Stomach (tissue), 8 donors: ENCODE measurements at regions not wholly inside any gene's neighbourhood (a gene's known extent, or its start where the extent isn't known, plus 50 kb on each side); places are given as distances from the start of the nearest gene placed in this dataset.

ENCODE experiments used
- DNase-seq, 2 donors: peaks; one replicate each; pipeline versions ENCODE4 v3.0.0 to v3.0.0-alpha.2; 2013 to 2019
- H3K27ac ChIP-seq, 5 donors: fragments of 200-600 bp in 4 of 5; sonication (generic) in 4 of 5; one replicate each; pipeline ENCODE4 v1.5.1; 2013 to 2019; ENCODE audit warnings: mild to moderate bottlenecking in 1 of 5, moderate library complexity in 1 of 5
- H3K27me3 ChIP-seq, 3 donors: fragments of 200-600 bp; sonication (generic); one replicate each; pipeline ENCODE4 v1.5.1; 2017 to 2019; ENCODE audit warnings: mixed run types in 1 of 3
- H3K36me3 ChIP-seq, 4 donors: fragments of 200-600 bp; sonication (generic); 1 replicate in 3 of 4; 2 replicates in 1 of 4; pipeline ENCODE4 v1.5.1; 2016 to 2019
- H3K4me1 ChIP-seq, 4 donors: fragments of 200-600 bp; sonication (generic); one replicate each; pipeline ENCODE4 v1.5.1; 2016 to 2019
- H3K4me3 ChIP-seq, 4 donors: fragments of 200-600 bp; sonication (generic) in 3 of 4; one replicate each; pipeline ENCODE4 v1.5.1; 2016 to 2019; ENCODE audit warnings: mild to moderate bottlenecking in 1 of 4
- H3K9me3 ChIP-seq, 4 donors: fragments of 200-600 bp; sonication (generic); one replicate each; pipeline ENCODE4 v1.5.1; 2016 to 2019
- CTCF ChIP-seq, 7 experiments: fragments of 450-650 bp in 4 of 7; fragments of 200-600 bp in 3 of 7; sonication (generic) in 3 of 7; IDR thresholded peaks; one replicate each; pipeline ENCODE4 v1.5.1; 2016 to 2019; ENCODE audit warnings: antibody characterized with exemption in 7 of 7, control low read depth in 2 of 7, mild to moderate bottlenecking in 1 of 7
- EP300 ChIP-seq: sonication (generic); formaldehyde crosslinking; IDR thresholded peaks from one replicate; pipeline ENCODE4 v1.6.1; 2017; ENCODE audit warnings: antibody characterized with exemption
- POLR2A ChIP-seq, 4 donors: fragments of 450-650 bp; IDR thresholded peaks; one replicate each; pipeline ENCODE4 v1.6.1; 2016; ENCODE audit warnings: antibody characterized with exemption in 4 of 4, control low read depth in 2 of 4, mild to moderate bottlenecking in 1 of 4, moderate library complexity in 1 of 4
- POLR2AphosphoS5 ChIP-seq, 3 donors: sonication (generic); formaldehyde crosslinking; IDR thresholded peaks; one replicate each; pipeline ENCODE4 v1.6.1; 2016; ENCODE audit warnings: antibody characterized with exemption in 3 of 3
- WGBS, 5 donors: extraction: QIAGEN DNeasy Blood & Tissue Kit in 3 of 5; methylation state at CpG; one replicate each; pipeline versions ENCODE4 v1.1.5 to v1.1.7; 2013 to 2018; 5-methylcytosine and 5-hydroxymethylcytosine counted together
- intact Hi-C: fragments of 100-400 bp; cut with DNase I; formaldehyde crosslinking; loops from one replicate; pipeline ENCODE4 v1.15.1; 2023; ENCODE audit warnings: low total_unique reads
- donor health status: healthy with polysubstance abuse.
- donor health status: Bipolar disorder and iron deficiency.
- donor health status: healthy.

- no peak for DNase-seq
- TF ChIP-seq EP300 (no peak), POLR2A (IDR thresholded peaks at IDR 0.05) (no peak), POLR2AphosphoS5 (IDR thresholded peaks at IDR 0.05) (no peak), CTCF (IDR thresholded peaks at IDR 0.05) (no peak)
- Histone ChIP-seq H3K4me3 (no peak overlapping the region), H3K9me3 (no peaks in the 10 kb centered on the region), H3K4me1 (no peaks in the 10 kb centered on the region), H3K27ac (no peak overlapping the region), H3K27me3 (peaks cover 0 to 4% (median 0%) of the 10 kb centered on the region in 3 donors), H3K36me3 (no peaks in the 10 kb centered on the region)
- WGBS, 5 donors, result 80 to 97% (median 83%) methylated on average over 1 of the region's 1 CpG
- intact Hi-C loops, result no loop called here
Measured at GRCh38 chr10:44460416-44460815, 75.5 kb upstream of the CXCL12 start.

- no peak overlapping the region for H3K4me3 ChIP-seq
- DNase-seq, result no peak
- H3K36me3 ChIP-seq, result no peaks in the 10 kb centered on the region
- intact Hi-C loops, result no loop called here
- H3K4me1 ChIP-seq, result no peaks in the 10 kb centered on the region
- TF ChIP-seq POLR2AphosphoS5 (IDR thresholded peaks at IDR 0.05), result no peak
- no peak for TF ChIP-seq EP300
- no peak for TF ChIP-seq POLR2A (IDR thresholded peaks at IDR 0.05)
- H3K27me3 ChIP-seq, result peaks cover 0 to 4% (median 0%) of the 10 kb centered on the region in 3 donors
- no peak overlapping the region for H3K27ac ChIP-seq
- no peaks in the 10 kb centered on the region for H3K9me3 ChIP-seq
- WGBS, 5 donors, result 60 to 77% (median 73%) methylated on average over 7 of the region's 7 CpGs
Measured at GRCh38 chr10:44462338-44462914, 77.5 kb upstream of the CXCL12 start.

GRCh38 chr10:44463511-44464121, 78.7 kb upstream of the CXCL12 start:
- Histone ChIP-seq H3K4me1 (no peaks in the 10 kb centered on the region), H3K27me3 (peaks cover 0 to 2% (median 0%) of the 10 kb centered on the region in 3 donors), H3K4me3 (no peak overlapping the region), H3K9me3 (no peaks in the 10 kb centered on the region), H3K27ac (no peak overlapping the region), H3K36me3 (no peaks in the 10 kb centered on the region)
- DNase-seq, result no peak
- WGBS, 5 donors, result 53 to 62% (median 58%) methylated on average over 6 of the region's 6 CpGs
- TF ChIP-seq POLR2AphosphoS5 (IDR thresholded peaks at IDR 0.05), result no peak
- TF ChIP-seq EP300, result no peak
- no peak for TF ChIP-seq POLR2A (IDR thresholded peaks at IDR 0.05)
- TF ChIP-seq CTCF (IDR thresholded peaks at IDR 0.05), result no peak
- intact Hi-C loops, result no loop called here

GRCh38 chr10:44464503-44464902, 79.6 kb upstream of the CXCL12 start:
- H3K9me3 ChIP-seq, result no peaks in the 10 kb centered on the region
- H3K4me3 ChIP-seq, result no peak overlapping the region
- intact Hi-C loops, result no loop called here
- no peaks in the 10 kb centered on the region for H3K36me3 ChIP-seq
- WGBS, 5 donors, result 38 to 44% (median 40%) methylated on average over 2 of the region's 2 CpGs
- TF ChIP-seq EP300, result no peak
- H3K27me3 ChIP-seq, result no peaks in the 10 kb centered on the region
- H3K27ac ChIP-seq, result no peak overlapping the region
- no peak for DNase-seq
- no peaks in the 10 kb centered on the region for H3K4me1 ChIP-seq

- intact Hi-C loops, result no loop called here
- TF ChIP-seq CTCF (IDR thresholded peaks at IDR 0.05) (no peak), POLR2A (IDR thresholded peaks at IDR 0.05) (no peak)
- Histone ChIP-seq H3K4me1 (no peaks in the 10 kb centered on the region), H3K27ac (no peak overlapping the region), H3K27me3 (no peaks in the 10 kb centered on the region), H3K4me3 (no peak overlapping the region), H3K9me3 (no peaks in the 10 kb centered on the region), H3K36me3 (no peaks in the 10 kb centered on the region)
- WGBS, 5 donors, result 37 to 46% (median 37%) methylated on average over 7 to 11 of the region's 11 CpGs
- DNase-seq, result no peak
Measured at GRCh38 chr10:44465401-44466115, 80.7 kb upstream of the CXCL12 start.
